ENCODE measurements at regions not wholly inside any gene's neighbourhood (a gene's known extent, or its start where the extent isn't known, plus 50 kb on each side); places are given as distances from the start of the nearest gene placed in this dataset.

GRCh38 chr3:83461411-83461810 is 1497.4 kb upstream of the CADM2 start:
- CTCF ChIA-PET, result no interaction called here
- POLR2A ChIA-PET, result no interaction called here
- ATAC-seq, result no peak

More at GRCh38 chr3:83461411-83461810, 1497.4 kb upstream of the CADM2 start:
- no peak overlapping the region for H3K4me3 ChIP-seq (replicated peaks in 1 of 2; ENCODE audit: low read depth in 1 of 2, low read length in 2 of 2)
- no peaks in the 10 kb centered on the region for H3K36me3 ChIP-seq (ENCODE audit: control insufficient read depth in 1 of 2, insufficient read depth in 2 of 2, low read length in 2 of 2)
- no peaks in the 10 kb centered on the region for H3K9me2 ChIP-seq (ENCODE audit: insufficient read depth)
- no TSS peak for BruUV-seq (replicated peaks)
- intact Hi-C loops (cut with micrococcal nuclease), result no loop called here
- H3K4me1 ChIP-seq (ENCODE audit: control insufficient read depth in 1 of 2, insufficient read depth in 2 of 2, low read length in 2 of 2), result no peaks in the 10 kb centered on the region
- no peaks in the 10 kb centered on the region for H4K20me1 ChIP-seq (ENCODE audit: insufficient read depth)
- no peak for DNase-seq (ENCODE audit: low read depth, low spot score)
- no peak overlapping the region for H3K9ac ChIP-seq (ENCODE audit: low read length)
- no peaks in the 10 kb centered on the region for H3K27me3 ChIP-seq (ENCODE audit: insufficient read depth, low read length)
- RAD21 ChIA-PET (ENCODE audit: low non-redundant PET in 1 of 2, low total read pairs in 2 of 2, uncharacterized antibody in 2 of 2, unreplicated experiment in 2 of 2), result no interaction called here
- H3K79me2 ChIP-seq (ENCODE audit: insufficient read depth, low read length), result no peaks in the 10 kb centered on the region
- no peak overlapping the region for H3K4me2 ChIP-seq (ENCODE audit: low read length)
- no peak overlapping the region for H2AFZ ChIP-seq (ENCODE audit: low read depth, low read length, poor library complexity, severe bottlenecking)
- no peak overlapping the region for H3K27ac ChIP-seq (ENCODE audit: low read depth, low read length)
- TF ChIP-seq SP1 (IDR thresholded peaks at IDR 0.05; ENCODE audit: low read depth) (no peak), JUND (IDR thresholded peaks at IDR 0.05) (no peak), SRF (IDR thresholded peaks at IDR 0.05; ENCODE audit: low read depth) (no peak), CEBPB (IDR thresholded peaks at IDR 0.05; ENCODE audit: low read depth) (no peak), SIN3A (IDR thresholded peaks at IDR 0.05; ENCODE audit: low read depth) (no peak), EZH2phosphoT487 (IDR thresholded peaks at IDR 0.05; ENCODE audit: borderline replicate concordance) (no peak), ZNF274 (IDR thresholded peaks at IDR 0.05; ENCODE audit: low read depth, low read length) (no peak), RAD21 (IDR thresholded peaks at IDR 0.05; ENCODE audit: low read depth) (no peak), ZFX (IDR thresholded peaks at IDR 0.05) (no peak), CTCF (IDR thresholded peaks at IDR 0.05 in 2 of 3, conservative IDR thresholded peaks at IDR 0.05 in 1 of 3; ENCODE audit: borderline replicate concordance in 1 of 3, insufficient read depth in 1 of 3, low read depth in 2 of 3, low read length in 2 of 3) (no peak), REST (IDR thresholded peaks at IDR 0.05; ENCODE audit: low read depth) (no peak), EGR1 (IDR thresholded peaks at IDR 0.05; ENCODE audit: low read depth) (no peak), ELF1 (IDR thresholded peaks at IDR 0.05; ENCODE audit: borderline replicate concordance, low read depth) (no peak), FOSL1 (IDR thresholded peaks at IDR 0.05; ENCODE audit: low read depth) (no peak), EZH2 (IDR thresholded peaks at IDR 0.05) (no peak), MAX (IDR thresholded peaks at IDR 0.05) (no peak), POLR2A (IDR thresholded peaks at IDR 0.05; ENCODE audit: borderline replicate concordance, extremely low read depth, insufficient read depth, insufficient read length) (no peak), TCF7L2 (IDR thresholded peaks at IDR 0.05; ENCODE audit: borderline replicate concordance, extremely low read depth, insufficient read depth, insufficient read length) (no peak), POLR2AphosphoS5 (IDR thresholded peaks at IDR 0.05; ENCODE audit: low read depth, low read length) (no peak), ZBTB33 (IDR thresholded peaks at IDR 0.05; ENCODE audit: extremely low read depth, insufficient replicate concordance, low read length) (no peak)
- peaks cover 3 to 20% of the 10 kb centered on the region in 2 experiments; a peak in 3 of 4 replicates for H3K9me3 ChIP-seq (ENCODE audit: control insufficient read depth in 1 of 2, insufficient read depth in 1 of 2, low read depth in 1 of 2, low read length in 2 of 2)
